Hepatocyte (in vitro differentiated cells): ENCODE measurements at regions not wholly inside any gene's neighbourhood (a gene's known extent, or its start where the extent isn't known, plus 50 kb on each side); places are given as distances from the start of the nearest gene placed in this dataset.

Source experiments
- DNase-seq: peaks from one replicate; pipeline ENCODE4 v3.0.0-alpha.2; 2016; ENCODE audit warnings: low spot score
- H2AFZ ChIP-seq: fragments of 200-600 bp; sonication (generic); 2 replicates; pipeline ENCODE4 v1.6.0; 2016; ENCODE audit warnings: antibody characterized with exemption, mild to moderate bottlenecking
- H3K27ac ChIP-seq: fragments of 200-600 bp; sonication (generic); 2 replicates; pipeline ENCODE4 v1.5.1; 2016; ENCODE audit warnings: mild to moderate bottlenecking
- H3K27me3 ChIP-seq: fragments of 200-600 bp; sonication (generic); 2 replicates; pipeline ENCODE4 v1.6.1; 2016
- H3K36me3 ChIP-seq: fragments of 200-600 bp; sonication (generic); replicated peaks from 2 replicates; pipeline ENCODE4 v1.5.1; 2016; ENCODE audit warnings: low read depth; ENCODE audit not compliant: insufficient read depth
- H3K4me1 ChIP-seq: fragments of 200-600 bp; sonication (generic); 2 replicates; pipeline ENCODE4 v1.5.1; 2016; ENCODE audit warnings: mild to moderate bottlenecking, moderate library complexity; ENCODE audit not compliant: insufficient read depth
- H3K4me2 ChIP-seq: fragments of 200-600 bp; sonication (generic); 2 replicates; pipeline ENCODE4 v1.6.0; 2016
- H3K4me3 ChIP-seq: fragments of 200-600 bp; sonication (generic); 2 replicates; pipeline ENCODE4 v1.5.1; 2016; ENCODE audit warnings: mild to moderate bottlenecking
- H3K79me2 ChIP-seq: fragments of 200-600 bp; sonication (generic); 2 replicates; pipeline ENCODE4 v1.6.0; 2017; ENCODE audit warnings: mild to moderate bottlenecking
- H3K9me2 ChIP-seq: fragments of 200-600 bp; sonication (generic); replicated peaks from 2 replicates; pipeline ENCODE4 v1.6.0; 2017; ENCODE audit warnings: mild to moderate bottlenecking; ENCODE audit not compliant: insufficient read depth
- H3K9me3 ChIP-seq: fragments of 200-600 bp; sonication (generic); 2 replicates; pipeline ENCODE4 v1.5.1; 2016; ENCODE audit warnings: low read depth, mild to moderate bottlenecking
- H4K20me1 ChIP-seq: fragments of 200-600 bp; sonication (generic); 2 replicates; pipeline ENCODE4 v1.6.0; 2016; ENCODE audit warnings: mild to moderate bottlenecking; ENCODE audit not compliant: insufficient read depth, poor library complexity, severe bottlenecking
- CTCF ChIP-seq: fragments of 200-600 bp; sonication (generic); IDR thresholded peaks from 2 replicates; pipeline ENCODE4 v1.5.1; 2016; ENCODE audit warnings: antibody characterized with exemption, mild to moderate bottlenecking; ENCODE audit not compliant: poor library complexity
- EZH2 ChIP-seq: fragments of 200-600 bp; sonication (generic); IDR thresholded peaks from 2 replicates; pipeline ENCODE4 v1.6.1; 2016; ENCODE audit warnings: antibody characterized with exemption, mild to moderate bottlenecking, borderline replicate concordance
- EZH2phosphoT487 ChIP-seq: fragments of 200-600 bp; sonication (generic); IDR thresholded peaks from one replicate; pipeline ENCODE4 v1.6.1; 2018; ENCODE audit warnings: antibody characterized with exemption, mild to moderate bottlenecking, low read depth, moderate library complexity; ENCODE audit not compliant: unreplicated experiment, severe bottlenecking
- WGBS: methylation state at CpG from one replicate; pipeline ENCODE4 v1.1.6; 2016; ENCODE audit warnings: low lambda C conversion rate; ENCODE audit errors: missing lambda C conversion rate; 5-methylcytosine and 5-hydroxymethylcytosine counted together

- TF ChIP-seq EZH2phosphoT487 (no peak), EZH2 (no peak), CTCF (no peak)
- Histone ChIP-seq H3K36me3 (no peaks in the 10 kb centered on the region), H3K9me2 (no peaks in the 10 kb centered on the region), H3K79me2 (no peaks in the 10 kb centered on the region), H2AFZ (no peak overlapping the region), H3K27ac (no peak overlapping the region), H3K4me3 (no peak overlapping the region), H3K9me3 (no peaks in the 10 kb centered on the region), H3K4me2 (no peak overlapping the region), H3K4me1 (peaks cover 9% of the 10 kb centered on the region), H3K27me3 (peaks cover 2% of the 10 kb centered on the region), H4K20me1 (no peaks in the 10 kb centered on the region)
- 59% methylated on average over 6 of the region's 6 CpGs for WGBS
- no peak for DNase-seq
Measured at GRCh38 chr6:44656691-44657090, 269.2 kb downstream of the CDC5L start.

- Histone ChIP-seq H3K36me3 (no peaks in the 10 kb centered on the region), H3K4me3 (no peak overlapping the region), H3K4me1 (peaks cover 6% of the 10 kb centered on the region), H3K4me2 (no peak overlapping the region), H4K20me1 (no peaks in the 10 kb centered on the region), H3K79me2 (no peaks in the 10 kb centered on the region), H3K9me2 (no peaks in the 10 kb centered on the region), H3K27ac (no peak overlapping the region), H3K9me3 (no peaks in the 10 kb centered on the region), H2AFZ (no peak overlapping the region), H3K27me3 (no peaks in the 10 kb centered on the region)
- no peak for DNase-seq
- WGBS, result 69% methylated on average over 10 of the region's 10 CpGs
- TF ChIP-seq EZH2phosphoT487 (no peak), CTCF (no peak)
Measured at GRCh38 chr6:44657206-44657819, 269.8 kb downstream of the CDC5L start.

- H2AFZ ChIP-seq, result no peak overlapping the region
- H3K9me3 ChIP-seq, result no peaks in the 10 kb centered on the region
- H3K9me2 ChIP-seq, result no peaks in the 10 kb centered on the region
- no peak for DNase-seq
- no peaks in the 10 kb centered on the region for H3K79me2 ChIP-seq
- no peak overlapping the region for H3K4me2 ChIP-seq
- H3K36me3 ChIP-seq, result no peaks in the 10 kb centered on the region
- H4K20me1 ChIP-seq, result no peaks in the 10 kb centered on the region
- no peak overlapping the region for H3K27ac ChIP-seq
- no peaks in the 10 kb centered on the region for H3K27me3 ChIP-seq
- TF ChIP-seq CTCF, result no peak
- TF ChIP-seq EZH2, result no peak
- no peak for TF ChIP-seq EZH2phosphoT487
- H3K4me1 ChIP-seq, result peaks cover 13% of the 10 kb centered on the region
- no peak overlapping the region for H3K4me3 ChIP-seq
Measured at GRCh38 chr6:44658571-44658970, 271.1 kb downstream of the CDC5L start.

GRCh38 chr6:44659726-44660125 is 272.2 kb downstream of the CDC5L start:
- no peaks in the 10 kb centered on the region for H4K20me1 ChIP-seq
- TF ChIP-seq CTCF, result no peak
- TF ChIP-seq EZH2phosphoT487, result no peak
- no peak for TF ChIP-seq EZH2
- H3K4me3 ChIP-seq, result no peak overlapping the region
- H2AFZ ChIP-seq, result no peak overlapping the region
- H3K4me2 ChIP-seq, result no peak overlapping the region
- H3K9me2 ChIP-seq, result no peaks in the 10 kb centered on the region
- H3K36me3 ChIP-seq, result no peaks in the 10 kb centered on the region
- H3K79me2 ChIP-seq, result no peaks in the 10 kb centered on the region
- no peak overlapping the region for H3K27ac ChIP-seq
- no peak for DNase-seq
- H3K9me3 ChIP-seq, result no peaks in the 10 kb centered on the region
- no peaks in the 10 kb centered on the region for H3K27me3 ChIP-seq
- peaks cover 14% of the 10 kb centered on the region for H3K4me1 ChIP-seq
- WGBS, result 94% methylated on average over 5 of the region's 5 CpGs
